ENCODE measurements at regions not wholly inside any gene's neighbourhood (a gene's known extent, or its start where the extent isn't known, plus 50 kb on each side); places are given as distances from the start of the nearest gene placed in this dataset.

DNA sequence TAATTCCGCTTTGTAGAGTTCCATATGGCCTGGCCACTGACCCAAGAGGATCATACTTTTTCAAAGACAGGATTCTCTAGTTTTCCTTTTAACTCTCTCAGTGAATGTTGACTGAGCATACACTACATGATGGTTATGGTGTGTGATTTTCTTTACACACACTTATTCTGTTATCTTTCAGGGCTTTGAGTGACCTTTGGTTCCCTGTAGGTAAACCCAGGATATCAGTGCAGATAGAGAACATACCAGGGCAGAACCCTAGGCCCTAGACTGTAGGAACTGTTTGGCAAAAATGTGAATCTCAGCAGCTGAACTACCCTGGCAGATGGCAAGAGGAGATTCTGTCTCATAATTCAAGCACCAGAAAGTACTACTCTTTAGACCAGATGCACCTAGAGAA is 159.6 kb downstream of the KCNA5 start:
- H2AFZ ChIP-seq (ENCODE audit: low read depth) = no peak overlapping the region
- CTCF ChIA-PET = interaction anchor here (1.1 kb wide), 1 partner anchor 9 kb away, joined by 3 read pairs; no protein-coding TSS in a partner anchor
- H3K4me2 ChIP-seq = no peak overlapping the region
- H3K4me1 ChIP-seq (ENCODE audit: control insufficient read depth in 1 of 2, insufficient read depth in 2 of 2, low read depth in 1 of 2, low read length in 1 of 2) = peaks cover 0 to 7% of the 10 kb centered on the region in 2 experiments; a peak in 1 of 4 replicates
- H3K4me3 ChIP-seq (ENCODE audit: low read depth in 2 of 2, low read length in 1 of 2) = no peak overlapping the region
- H3K27ac ChIP-seq (ENCODE audit: low read depth in 2 of 2, low read length in 1 of 2) = no peak overlapping the region
- H3K9me2 ChIP-seq = no peaks in the 10 kb centered on the region
- POLR2A ChIA-PET = no interaction called here
- no peaks in the 10 kb centered on the region for H3F3A ChIP-seq (replicated peaks; ENCODE audit: insufficient read depth)
- no peaks in the 10 kb centered on the region for H3K79me2 ChIP-seq (ENCODE audit: insufficient read depth)
- TF ChIP-seq GABPA (IDR thresholded peaks at IDR 0.05; ENCODE audit: low read depth) (no peak), GATA2 (CRISPR knock-in tag; IDR thresholded peaks at IDR 0.05) (no peak), RAD21 (IDR thresholded peaks at IDR 0.05; ENCODE audit: low read length) (no peak), NFIC (IDR thresholded peaks at IDR 0.05; ENCODE audit: borderline replicate concordance) (no peak), FOXM1 (IDR thresholded peaks at IDR 0.05; ENCODE audit: low read depth) (no peak), RFX5 (IDR thresholded peaks at IDR 0.05; ENCODE audit: low read length) (no peak), TCF12 (IDR thresholded peaks at IDR 0.05) (no peak), SMC3 (IDR thresholded peaks at IDR 0.05; ENCODE audit: low read depth, low read length) (no peak), RXRA (IDR thresholded peaks at IDR 0.05; ENCODE audit: borderline replicate concordance, low read depth) (no peak), EZH2phosphoT487 (IDR thresholded peaks at IDR 0.05; ENCODE audit: borderline replicate concordance, low read depth) (no peak), FOSL2 (IDR thresholded peaks at IDR 0.05; ENCODE audit: borderline replicate concordance, low read depth) (no peak), MEF2A (IDR thresholded peaks at IDR 0.05; ENCODE audit: borderline replicate concordance, low read depth) (no peak), FOXJ3 (CRISPR knock-in tag; IDR thresholded peaks at IDR 0.05) (no peak), CHD2 (IDR thresholded peaks at IDR 0.05; ENCODE audit: low read length, partially characterized antibody) (no peak), POLR2AphosphoS5 (IDR thresholded peaks at IDR 0.05; ENCODE audit: low read depth, low read length) (no peak)
- TF ChIP-seq, protein P1, sequence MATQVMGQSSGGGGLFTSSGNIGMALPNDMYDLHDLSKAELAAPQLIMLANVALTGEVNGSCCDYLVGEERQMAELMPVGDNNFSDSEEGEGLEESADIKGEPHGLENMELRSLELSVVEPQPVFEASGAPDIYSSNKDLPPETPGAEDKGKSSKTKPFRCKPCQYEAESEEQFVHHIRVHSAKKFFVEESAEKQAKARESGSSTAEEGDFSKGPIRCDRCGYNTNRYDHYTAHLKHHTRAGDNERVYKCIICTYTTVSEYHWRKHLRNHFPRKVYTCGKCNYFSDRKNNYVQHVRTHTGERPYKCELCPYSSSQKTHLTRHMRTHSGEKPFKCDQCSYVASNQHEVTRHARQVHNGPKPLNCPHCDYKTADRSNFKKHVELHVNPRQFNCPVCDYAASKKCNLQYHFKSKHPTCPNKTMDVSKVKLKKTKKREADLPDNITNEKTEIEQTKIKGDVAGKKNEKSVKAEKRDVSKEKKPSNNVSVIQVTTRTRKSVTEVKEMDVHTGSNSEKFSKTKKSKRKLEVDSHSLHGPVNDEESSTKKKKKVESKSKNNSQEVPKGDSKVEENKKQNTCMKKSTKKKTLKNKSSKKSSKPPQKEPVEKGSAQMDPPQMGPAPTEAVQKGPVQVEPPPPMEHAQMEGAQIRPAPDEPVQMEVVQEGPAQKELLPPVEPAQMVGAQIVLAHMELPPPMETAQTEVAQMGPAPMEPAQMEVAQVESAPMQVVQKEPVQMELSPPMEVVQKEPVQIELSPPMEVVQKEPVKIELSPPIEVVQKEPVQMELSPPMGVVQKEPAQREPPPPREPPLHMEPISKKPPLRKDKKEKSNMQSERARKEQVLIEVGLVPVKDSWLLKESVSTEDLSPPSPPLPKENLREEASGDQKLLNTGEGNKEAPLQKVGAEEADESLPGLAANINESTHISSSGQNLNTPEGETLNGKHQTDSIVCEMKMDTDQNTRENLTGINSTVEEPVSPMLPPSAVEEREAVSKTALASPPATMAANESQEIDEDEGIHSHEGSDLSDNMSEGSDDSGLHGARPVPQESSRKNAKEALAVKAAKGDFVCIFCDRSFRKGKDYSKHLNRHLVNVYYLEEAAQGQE (IDR thresholded peaks at IDR 0.05; ENCODE audit: low read depth, low read length) = no peak
- TF ChIP-seq, protein P2, sequence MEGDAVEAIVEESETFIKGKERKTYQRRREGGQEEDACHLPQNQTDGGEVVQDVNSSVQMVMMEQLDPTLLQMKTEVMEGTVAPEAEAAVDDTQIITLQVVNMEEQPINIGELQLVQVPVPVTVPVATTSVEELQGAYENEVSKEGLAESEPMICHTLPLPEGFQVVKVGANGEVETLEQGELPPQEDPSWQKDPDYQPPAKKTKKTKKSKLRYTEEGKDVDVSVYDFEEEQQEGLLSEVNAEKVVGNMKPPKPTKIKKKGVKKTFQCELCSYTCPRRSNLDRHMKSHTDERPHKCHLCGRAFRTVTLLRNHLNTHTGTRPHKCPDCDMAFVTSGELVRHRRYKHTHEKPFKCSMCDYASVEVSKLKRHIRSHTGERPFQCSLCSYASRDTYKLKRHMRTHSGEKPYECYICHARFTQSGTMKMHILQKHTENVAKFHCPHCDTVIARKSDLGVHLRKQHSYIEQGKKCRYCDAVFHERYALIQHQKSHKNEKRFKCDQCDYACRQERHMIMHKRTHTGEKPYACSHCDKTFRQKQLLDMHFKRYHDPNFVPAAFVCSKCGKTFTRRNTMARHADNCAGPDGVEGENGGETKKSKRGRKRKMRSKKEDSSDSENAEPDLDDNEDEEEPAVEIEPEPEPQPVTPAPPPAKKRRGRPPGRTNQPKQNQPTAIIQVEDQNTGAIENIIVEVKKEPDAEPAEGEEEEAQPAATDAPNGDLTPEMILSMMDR (IDR thresholded peaks at IDR 0.05) = no peak
- TF ChIP-seq, protein P3, sequence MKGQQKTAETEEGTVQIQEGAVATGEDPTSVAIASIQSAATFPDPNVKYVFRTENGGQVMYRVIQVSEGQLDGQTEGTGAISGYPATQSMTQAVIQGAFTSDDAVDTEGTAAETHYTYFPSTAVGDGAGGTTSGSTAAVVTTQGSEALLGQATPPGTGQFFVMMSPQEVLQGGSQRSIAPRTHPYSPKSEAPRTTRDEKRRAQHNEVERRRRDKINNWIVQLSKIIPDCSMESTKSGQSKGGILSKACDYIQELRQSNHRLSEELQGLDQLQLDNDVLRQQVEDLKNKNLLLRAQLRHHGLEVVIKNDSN (IDR thresholded peaks at IDR 0.05; ENCODE audit: borderline replicate concordance, low read depth) = no peak
- H4K20me1 ChIP-seq (ENCODE audit: insufficient read depth) = no peaks in the 10 kb centered on the region
- no peak for DNase-seq
- H3K27me3 ChIP-seq (ENCODE audit: insufficient read depth) = no peaks in the 10 kb centered on the region
- H3K9ac ChIP-seq = no peak overlapping the region
- peaks cover 0 to 2% of the 10 kb centered on the region in 2 experiments for H3K36me3 ChIP-seq (replicated peaks in 1 of 2; ENCODE audit: control insufficient read depth in 1 of 2, insufficient read depth in 2 of 2, low read length in 1 of 2)
- 0% methylated on average over 1 of the region's 1 CpG for WGBS (ENCODE audit: low lambda C conversion rate)
- H3K9me3 ChIP-seq = no peaks in the 10 kb centered on the region
